CD4-positive, alpha-beta T cell treated with Interleukin-21 for 1 hour (primary cell): ENCODE measurements at regions not wholly inside any gene's neighbourhood (a gene's known extent, or its start where the extent isn't known, plus 50 kb on each side); places are given as distances from the start of the nearest gene placed in this dataset.
A peak's percentile ranks its signal among the peaks of the same experiment; 100 is the strongest.

Experiments
- DNase-seq: peaks from one replicate; pipeline ENCODE4 v3.0.0-alpha.2; 2020

DNA sequence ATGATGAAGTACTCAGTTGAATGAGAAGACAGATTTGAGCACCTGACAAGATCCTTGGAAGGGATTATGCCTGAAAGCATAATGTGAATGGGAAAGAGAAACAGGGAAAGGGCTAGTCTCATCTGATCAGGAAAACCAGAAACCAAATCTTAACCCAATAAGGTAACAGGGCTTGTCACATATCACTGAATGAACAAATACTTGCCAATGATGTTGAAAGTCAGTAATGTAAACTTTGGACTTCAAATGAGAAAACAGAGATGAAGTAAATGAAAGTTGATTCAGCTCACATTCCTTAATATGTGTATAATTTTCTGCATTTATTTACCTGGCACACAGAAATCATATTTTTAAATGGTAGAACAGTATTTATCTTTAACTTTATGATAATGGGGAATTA is 480.0 kb downstream of the KCTD12 start:
- DNase-seq: no peak

DNA sequence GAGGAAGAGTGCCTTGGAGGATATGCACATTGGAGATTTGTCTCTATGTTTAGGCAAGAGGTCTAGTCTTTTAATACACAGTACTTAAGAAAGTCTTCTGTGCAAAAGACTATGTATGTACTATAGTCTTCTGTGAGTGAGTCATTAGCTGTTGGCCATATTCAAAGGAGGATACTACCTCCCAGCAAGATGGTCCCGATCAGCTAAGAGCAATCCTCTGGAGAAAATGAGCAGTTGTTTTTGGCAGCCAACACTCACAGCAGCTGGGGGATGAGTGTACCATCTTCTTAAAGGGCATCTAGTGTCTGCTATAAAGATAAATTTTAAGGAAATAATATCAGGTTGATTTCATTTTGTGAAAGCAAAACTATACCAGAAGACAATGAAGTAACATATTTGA is 487.8 kb downstream of the KCTD12 start:
- DNase-seq: no peak

DNA sequence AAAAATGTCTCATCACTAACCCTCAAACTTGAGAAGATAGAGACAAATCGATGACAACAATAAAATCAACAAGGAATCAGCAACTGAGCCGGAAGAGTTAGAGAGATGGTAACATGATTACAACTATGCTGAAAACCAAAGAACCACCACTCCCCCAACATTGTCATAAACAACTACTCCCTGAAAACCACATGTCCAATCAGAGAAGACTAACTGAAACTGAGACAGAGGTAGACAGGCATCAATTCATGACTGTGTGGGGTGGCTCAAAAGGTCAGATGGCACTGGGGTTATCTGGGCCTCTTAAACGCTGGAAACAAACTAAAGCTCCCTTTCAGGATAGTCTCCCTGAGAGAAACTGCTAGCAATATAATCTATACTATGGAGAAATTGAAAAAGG is 488.8 kb downstream of the KCTD12 start:
- peak; percentile 38 for DNase-seq

DNA sequence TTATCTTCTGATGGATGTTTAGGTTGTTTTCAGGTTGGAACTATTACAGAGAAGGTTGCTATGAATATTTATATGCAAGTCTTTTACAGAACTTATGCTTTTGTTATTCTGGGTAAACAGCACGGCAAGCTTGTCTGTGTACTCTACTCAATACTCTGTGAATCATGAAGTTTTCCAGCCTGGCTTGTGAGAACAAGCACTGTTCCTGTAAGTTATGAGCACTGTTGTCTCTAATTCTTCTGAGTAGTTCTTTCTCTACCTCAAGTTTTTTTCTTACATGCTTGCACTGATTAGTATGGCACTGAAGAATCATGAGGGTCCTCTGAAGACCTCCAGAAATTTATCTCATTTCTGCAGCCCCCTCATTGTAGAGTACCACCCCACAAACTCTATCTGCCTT is 496.9 kb downstream of the KCTD12 start:
- DNase-seq: no peak

DNA sequence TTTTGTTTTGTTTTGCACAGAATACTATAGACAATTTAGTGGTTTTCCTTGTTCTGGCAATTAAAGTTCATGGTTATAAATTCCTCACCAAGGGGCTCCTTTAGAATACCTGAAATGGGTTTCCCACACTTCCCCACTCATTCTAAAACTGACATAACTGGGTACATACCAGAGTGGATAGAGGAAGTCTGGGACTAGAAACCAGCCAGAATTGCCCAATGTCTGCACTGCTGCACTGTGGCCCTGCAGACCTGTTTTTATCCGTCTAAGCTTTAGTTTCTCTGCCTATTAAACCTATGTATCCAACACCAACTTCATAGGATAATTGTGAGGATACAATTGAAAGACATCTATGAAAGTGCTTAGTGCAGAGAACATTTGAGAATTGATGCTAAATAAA is 498.6 kb downstream of the KCTD12 start:
- no peak for DNase-seq

DNA sequence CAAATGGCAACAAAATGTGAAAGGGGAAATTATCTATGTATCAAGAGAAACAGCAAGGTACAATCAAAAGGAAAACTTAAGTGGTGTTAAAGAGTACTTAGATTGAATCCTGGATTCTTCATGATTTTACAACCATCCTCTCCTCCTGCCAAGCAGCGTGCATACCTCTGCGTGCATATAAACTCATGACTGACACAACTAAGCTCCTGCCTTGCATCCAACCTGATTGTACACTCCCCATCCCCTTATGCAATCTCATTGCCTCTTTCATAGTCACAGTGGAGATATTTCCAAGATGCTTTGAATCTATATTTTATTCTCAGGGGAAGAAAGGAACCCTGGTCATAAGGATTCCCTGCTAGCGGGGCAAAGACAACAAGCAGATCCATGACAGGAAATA is 499.9 kb downstream of the KCTD12 start:
- no peak for DNase-seq

DNA sequence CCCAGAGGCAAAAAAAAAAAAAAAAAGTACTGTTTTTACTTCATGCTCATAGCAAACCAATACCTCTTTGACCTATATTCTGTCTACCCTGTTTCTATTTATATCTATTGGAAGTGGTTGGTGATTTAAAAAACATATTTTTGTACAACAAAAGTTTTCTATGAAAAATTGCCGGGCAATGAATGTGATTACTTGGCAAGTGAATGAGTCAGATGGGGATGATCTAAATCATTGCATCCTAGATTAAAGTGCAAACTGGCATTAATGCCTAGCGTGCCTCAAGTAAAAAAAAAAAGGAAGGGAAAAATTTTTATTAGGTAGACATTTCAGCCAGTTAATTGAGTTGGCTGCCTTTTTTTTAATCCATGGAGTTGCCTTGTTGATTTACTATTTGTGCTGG is 500.6 kb downstream of the KCTD12 start:
- DNase-seq: no peak

DNA sequence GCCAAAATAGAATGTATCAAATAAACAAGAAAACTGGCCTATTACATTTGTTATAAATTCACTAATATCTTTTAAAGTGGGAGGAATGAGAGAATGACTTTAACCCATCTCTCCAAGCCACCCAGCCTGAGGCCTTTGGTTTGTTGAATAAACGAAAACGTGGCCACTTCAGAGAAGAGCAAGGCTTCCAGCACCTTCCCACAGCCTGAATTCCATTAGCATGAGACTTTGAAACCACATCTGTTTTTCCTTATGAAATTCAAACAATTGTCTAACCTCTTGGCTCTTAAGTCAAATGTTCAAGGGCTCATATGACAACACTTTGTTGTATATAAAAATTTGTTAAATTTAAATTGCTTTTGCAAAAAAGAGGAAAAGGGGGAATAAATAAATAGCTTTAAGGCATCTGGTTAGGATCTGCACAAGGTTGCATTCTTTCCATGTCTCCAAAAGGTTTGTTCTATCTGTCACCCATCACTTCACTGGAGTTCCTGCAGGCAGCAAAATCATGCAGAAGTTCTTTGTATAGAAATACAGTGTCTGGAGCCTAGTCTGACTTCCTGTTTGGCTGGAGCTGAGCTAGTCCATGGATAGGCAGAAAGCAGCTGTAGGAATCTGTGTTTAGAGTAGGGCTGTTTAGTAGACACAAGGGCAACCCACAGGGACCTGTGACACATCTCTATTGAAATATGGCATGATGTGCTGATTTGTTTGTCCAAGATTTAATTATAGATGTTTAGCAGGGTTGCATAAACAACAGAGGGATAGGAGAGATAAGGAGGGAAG is 502.3 kb downstream of the KCTD12 start:
- DNase-seq: no peak

DNA sequence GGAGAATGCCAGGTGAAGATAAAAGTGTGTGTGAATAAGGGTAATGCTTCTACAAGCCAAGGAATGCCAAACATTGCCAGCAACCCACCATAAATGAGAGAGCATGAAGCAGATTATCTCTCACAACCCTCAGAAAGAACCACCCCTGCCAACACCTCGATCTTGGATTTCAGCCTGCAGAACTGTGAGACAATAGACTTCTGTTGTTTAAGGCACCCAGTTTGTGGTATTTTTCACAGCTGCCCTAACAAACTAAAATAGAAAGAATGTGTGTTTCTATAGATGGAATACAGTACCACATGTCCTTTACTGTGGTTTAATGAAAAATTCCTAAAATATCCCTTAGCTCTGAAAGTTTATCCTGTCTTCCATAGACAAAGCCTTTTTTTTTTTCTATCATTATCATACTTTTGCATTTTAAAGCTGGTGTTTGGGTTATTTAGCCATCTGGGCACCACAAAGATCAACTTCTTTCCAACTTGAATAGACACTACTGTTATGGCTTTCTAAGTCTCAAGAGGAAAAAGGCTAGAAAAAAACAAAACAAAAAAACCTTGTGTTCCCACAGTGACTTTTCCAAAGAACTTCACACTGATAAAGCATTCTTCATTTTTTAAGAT is 505.6 kb downstream of the KCTD12 start:
- no peak for DNase-seq

DNA sequence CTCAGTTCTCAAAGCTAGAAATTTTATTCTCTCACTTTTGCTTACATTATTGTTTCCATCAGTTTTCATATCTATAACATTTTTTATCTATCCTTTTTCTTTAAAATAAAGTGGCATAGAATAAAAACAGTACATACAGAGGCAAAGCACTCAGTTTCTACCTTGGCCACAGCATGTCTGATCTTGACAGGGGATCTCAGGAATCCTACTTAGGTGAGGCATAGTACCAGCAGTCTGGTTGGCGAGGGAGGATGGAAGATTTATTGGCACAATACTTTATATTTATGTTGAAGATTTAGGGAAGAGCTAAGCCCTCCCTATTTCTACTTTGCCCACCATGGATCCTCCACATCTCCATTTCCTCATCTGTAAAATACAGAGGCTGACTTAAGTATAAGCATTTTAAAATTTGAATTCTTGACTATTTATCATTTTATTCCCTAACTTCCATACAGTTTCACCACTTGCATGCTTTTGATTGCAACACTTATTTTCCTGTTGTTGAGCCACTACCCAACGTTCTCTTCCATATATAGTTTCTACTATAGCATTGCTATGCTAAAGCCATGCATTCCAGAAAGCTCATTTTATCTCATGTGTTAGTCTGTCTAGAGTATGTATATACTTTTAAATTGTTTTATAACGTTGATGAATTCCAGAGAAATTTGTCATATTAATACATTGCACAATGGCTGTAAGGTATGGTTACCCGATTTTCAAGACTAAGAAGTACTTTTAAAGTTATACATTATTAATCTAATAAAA is 506.7 kb downstream of the KCTD12 start:
- no peak for DNase-seq

DNA sequence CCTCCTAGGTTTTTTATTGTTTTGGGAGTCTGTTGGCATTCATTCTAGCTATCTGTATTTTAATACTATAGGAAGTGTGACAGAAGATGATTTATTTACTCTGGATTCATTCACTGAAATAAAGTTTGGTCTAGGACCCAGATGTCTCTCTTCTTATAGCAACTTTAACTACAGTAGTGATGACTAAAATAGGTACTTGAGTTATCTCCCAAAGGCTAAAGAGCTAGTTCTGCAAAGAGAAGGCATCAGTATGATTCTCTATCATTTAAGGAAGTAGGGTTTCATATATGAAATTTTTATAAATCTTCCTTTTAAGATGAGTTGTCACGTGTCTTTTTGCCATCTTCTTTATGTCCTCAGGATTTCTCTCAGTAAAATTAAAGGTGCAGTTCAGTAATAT is 507.4 kb downstream of the KCTD12 start:
- DNase-seq: no peak

DNA sequence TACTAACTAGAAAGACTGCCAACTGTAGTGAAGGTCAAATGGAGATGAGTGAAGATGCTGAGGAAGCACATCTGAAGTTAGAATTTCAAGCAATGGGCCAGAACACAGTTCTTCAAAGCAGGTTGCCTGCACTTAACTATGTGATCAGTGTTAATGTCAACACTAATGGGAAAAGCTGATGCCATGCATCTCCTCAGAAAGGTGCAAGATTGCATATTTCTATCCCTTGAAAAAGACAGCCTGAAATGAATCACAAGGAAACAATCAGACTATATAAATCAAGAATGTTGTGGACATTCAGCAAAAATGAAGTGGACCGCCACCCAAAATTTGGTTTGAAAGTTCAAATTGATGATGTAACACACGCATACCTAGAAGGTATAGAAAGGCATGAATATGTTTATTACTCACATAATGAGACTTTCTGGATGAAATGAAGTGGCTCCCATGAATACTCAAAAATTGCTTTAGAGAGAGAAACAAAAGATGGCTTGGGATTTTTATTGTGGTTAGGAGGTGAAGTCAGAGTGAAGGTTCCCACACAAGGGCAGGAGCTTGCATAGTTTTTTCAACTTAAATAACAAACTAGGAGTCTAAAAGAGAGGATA is 522.4 kb downstream of the KCTD12 start:
- no peak for DNase-seq

DNA sequence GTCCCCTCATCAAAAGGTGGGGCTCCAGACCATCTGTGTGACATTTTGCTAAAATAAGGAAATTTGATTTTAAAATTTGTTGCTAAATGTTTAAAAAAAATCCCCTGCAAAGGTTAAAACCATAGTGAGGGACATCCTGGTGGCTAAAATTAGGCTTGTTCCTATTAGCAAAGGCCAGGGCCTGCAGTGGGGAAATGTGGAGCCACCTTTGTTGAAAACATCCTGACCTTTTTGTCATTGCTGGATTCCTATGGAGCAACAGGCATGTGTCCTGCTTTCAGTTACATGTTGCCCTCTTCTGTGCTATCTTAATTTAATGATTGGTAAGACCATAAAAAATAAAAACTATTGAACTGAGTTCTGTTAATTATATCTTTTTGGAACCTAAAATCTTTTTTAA is 524.3 kb downstream of the KCTD12 start:
- no peak for DNase-seq

DNA sequence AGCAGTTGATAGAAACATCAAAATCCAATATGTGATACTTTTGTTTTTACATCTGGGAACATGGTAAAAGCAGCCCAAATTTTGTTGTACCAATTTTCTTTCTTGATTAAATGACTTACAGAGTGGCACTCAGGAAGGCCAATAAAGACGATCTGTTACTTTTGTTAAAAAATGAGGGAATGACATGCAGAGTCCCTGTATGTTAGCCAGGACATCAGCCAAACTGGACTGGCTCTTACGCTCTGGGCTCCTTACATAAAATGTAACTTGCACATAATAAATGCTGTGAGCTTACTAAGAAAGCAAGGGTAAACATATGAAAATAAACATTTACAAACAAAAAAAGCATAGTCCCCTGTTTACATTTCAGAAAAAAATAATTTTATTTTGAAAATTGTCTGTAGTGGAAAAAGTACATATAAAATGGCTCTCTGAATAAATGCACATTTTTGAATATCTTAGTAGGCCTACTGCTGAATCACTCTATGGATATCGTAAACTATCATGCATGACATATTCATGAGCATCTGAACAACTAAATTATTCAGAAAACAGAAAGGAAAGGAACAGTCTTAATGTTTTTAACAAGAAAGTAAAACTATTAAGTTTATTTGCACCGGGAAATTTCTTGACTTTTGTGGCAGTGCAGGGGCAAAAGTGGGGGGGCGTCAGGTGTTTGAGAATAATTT is 534.5 kb downstream of the KCTD12 start:
- DNase-seq: no peak

DNA sequence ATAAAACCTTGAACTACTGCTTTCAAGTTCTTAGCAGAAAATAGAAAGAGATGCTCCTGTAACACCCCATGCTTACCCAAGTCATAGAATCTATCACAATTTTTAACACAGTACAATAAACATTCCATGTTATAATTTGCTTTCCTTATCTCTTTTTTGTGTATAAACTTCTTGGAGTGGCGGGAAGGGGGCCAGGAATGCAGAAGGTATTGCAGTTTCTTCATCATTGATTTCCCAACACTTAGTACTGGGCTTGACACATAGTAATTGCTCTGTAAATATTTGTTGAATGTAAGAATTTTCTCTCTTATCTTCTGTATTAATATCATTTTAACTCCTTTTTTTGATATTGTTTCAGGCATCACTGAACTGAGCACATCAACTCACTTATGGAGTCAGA is 535.8 kb downstream of the KCTD12 start:
- DNase-seq: no peak

DNA sequence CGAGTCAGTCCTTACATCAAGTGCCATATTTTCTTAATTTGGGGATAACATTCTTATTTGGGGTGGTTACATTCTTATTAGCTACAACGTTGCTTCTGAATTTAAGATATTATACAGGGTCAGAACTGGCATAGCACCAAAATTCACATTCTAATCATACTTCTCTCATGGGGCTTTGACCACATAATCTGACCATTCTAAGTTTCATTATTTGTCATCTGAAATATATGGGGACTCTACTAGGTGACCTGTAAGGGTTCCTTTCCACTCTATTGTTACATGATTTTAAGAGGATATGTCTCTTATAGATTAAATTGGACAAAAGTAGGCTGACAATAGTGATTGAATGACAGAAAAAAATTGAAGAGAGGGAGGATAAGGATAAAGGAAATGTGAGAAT is 536.5 kb downstream of the KCTD12 start:
- no peak for DNase-seq

DNA sequence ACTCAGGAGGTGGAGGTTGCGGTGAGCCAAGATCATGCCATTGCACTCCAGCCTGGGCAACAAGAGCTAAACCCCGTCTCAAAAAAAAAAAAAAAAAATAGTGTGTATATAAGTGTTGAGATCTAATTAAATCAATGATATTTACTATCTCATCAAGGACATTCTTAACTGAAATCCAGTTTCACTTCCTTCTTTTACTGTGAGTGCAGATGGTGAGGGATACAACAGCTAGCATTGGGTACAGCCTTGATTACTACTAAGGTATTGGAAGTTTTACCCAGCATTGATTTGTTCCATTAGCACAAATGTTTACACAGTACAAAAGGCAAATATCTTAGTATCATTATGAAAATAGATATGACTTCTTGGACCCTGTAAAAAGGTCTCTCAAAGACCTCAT is 546.6 kb downstream of the KCTD12 start:
- no peak for DNase-seq

DNA sequence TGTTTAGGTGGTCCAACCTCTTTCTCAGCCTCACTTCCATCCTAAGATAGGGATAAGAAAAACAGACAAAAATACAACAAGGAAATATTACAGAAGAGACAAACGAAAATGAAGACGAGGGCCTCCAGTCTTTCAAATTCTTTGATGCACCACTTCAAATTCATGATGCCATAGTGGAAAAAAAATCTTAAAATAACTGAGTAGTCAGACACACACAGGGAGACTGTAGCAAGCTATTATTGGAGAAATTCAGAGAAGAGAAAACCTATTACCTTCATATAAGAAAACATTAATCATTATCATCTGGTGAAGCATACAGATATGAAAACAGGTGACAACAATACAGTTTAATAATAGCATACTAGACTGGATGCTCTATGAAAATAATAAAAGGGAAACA is 548.2 kb downstream of the KCTD12 start:
- no peak for DNase-seq

DNA sequence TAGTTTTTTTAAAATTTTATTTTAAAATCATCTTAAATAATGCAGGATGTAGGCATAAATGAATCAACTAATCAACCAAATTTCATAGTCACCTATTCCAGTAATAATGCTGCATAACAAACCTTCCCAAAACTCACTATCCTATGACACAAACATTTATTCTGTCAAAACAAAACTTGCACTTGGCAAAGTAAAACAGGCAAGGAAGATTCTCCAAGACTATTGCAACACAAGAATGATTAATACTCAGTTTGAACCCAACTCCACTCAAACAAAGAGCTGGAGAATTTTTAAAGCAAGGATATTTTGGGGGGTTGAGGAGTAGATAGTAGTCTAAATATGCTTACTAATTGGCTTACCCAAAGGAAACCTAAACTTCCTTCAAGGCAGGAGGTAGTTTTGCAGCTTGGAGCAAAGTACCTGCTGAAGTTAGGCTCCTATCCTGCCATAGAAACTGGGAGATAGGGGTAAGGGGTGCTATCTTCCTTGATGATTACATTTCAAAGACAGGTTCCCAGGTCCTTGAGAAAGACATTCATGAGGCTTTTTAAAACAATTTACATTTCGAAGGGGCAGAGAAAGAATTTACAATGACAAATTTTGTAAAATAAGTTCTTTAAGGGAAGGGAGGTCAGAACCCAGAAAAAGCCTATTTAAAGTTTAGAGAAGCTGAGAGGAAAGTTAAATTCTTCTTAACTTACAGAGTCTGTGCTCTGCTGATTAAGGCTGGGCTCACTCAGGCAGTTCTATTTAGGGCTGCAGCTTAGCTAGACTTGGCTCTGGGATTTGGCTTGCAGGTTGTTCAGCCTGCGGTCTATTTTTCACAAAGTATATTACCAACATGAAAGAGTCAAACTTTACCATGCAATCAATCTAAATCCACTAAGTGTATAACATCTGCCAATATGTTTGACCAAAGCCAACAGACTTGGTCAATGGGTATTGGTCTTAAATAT is 549.0 kb downstream of the KCTD12 start:
- no peak for DNase-seq

DNA sequence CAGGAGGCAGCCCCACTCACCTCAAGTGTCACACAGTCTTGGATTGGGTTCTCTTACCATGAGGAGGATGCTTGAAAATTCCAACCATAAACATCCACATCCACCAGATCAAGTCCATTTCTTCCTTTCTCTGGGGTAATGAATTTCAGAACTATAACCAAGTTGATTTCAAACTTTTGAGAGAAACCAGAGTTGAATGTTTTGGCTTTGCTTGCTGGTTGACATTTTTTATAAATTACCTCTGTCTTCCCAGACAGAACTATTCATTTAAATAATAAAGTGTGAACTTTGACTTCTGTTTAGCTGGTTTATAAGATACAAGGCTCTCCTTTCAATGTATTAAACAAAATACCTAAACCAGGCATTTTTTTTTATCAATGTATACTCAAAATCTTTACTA is 550.7 kb downstream of the KCTD12 start:
- no peak for DNase-seq

DNA sequence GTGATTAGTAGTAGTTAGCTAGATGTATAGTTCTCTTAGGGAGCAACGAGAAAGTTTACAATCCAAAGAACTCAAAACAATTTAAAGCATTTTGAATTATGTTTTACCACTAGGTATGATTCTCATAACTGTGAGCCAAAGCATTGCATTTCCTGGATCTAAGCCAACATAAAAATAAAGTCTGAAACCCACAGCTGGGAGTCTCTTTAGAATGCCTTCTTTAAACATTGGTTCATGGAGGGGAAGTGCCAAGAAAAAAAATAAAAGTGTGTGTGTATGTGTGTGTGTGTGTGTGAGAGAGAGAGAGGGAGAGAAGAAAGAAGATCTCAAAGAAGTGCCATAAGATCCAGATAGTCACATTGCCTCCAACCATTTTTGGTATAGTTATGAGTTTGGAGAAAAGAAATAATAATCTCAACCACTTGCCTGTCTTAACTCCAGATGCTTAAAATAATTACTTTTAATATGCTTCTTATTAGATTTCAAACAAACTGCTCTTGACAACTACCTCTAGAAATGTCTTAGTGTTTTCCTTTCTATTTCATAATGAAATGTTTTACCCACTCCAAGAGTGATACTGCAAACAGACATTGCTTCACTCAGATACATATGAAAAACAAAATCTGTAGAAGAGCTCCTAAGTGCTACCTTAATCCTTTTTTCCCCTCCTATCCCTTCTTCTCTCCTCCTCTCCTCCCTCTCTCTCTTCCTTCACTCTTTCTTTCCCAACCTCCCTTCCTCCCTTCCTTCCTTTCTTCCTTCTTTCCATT is 554.1 kb downstream of the KCTD12 start:
- DNase-seq: no peak
